Lung (tissue), 11 donors: ENCODE measurements at regions not wholly inside any gene's neighbourhood (a gene's known extent, or its start where the extent isn't known, plus 50 kb on each side); places are given as distances from the start of the nearest gene placed in this dataset.

ENCODE experiments used
- ATAC-seq: fragments of 200-7000 bp; cut with Tn5 transposase; one replicate; pipeline ENCODE4 v1.9.1; 2020; ENCODE audit warnings: moderate number of reproducible peaks; ENCODE audit not compliant: insufficient read depth, low FRiP score
- DNase-seq, 3 donors: peaks; one replicate each; pipeline ENCODE4 v3.0.0-alpha.2; 2013 to 2017
- H3K27ac ChIP-seq, 2 donors: one replicate each; pipeline ENCODE4 v1.5.1; 2013; ENCODE audit warnings: mild to moderate bottlenecking in 2 of 2, moderate library complexity in 2 of 2, control low read depth in 1 of 2, inconsistent platforms in 1 of 2, low read depth in 1 of 2, low read length in 1 of 2
- H3K27me3 ChIP-seq, 3 donors: one replicate each; pipeline ENCODE4 v1.5.1; 2013; ENCODE audit warnings: low read length in 2 of 3; ENCODE audit not compliant: control insufficient read depth in 3 of 3, insufficient read depth in 3 of 3
- H3K36me3 ChIP-seq, 4 donors: one replicate each; pipeline ENCODE4 v1.5.1; 2013; ENCODE audit warnings: low read length in 4 of 4, mild to moderate bottlenecking in 1 of 4, moderate library complexity in 1 of 4; ENCODE audit not compliant: control insufficient read depth in 4 of 4, insufficient read depth in 4 of 4
- H3K4me1 ChIP-seq, 5 donors: one replicate each; pipeline ENCODE4 v1.5.1; 2013; ENCODE audit warnings: low read length in 5 of 5, mild to moderate bottlenecking in 2 of 5, moderate library complexity in 1 of 5; ENCODE audit not compliant: control insufficient read depth in 5 of 5, insufficient read depth in 5 of 5
- H3K4me3 ChIP-seq: one replicate; pipeline ENCODE4 v1.5.1; 2013; ENCODE audit warnings: mild to moderate bottlenecking, control low read depth, moderate library complexity
- H3K9ac ChIP-seq, 2 donors: one replicate each; pipeline ENCODE4 v1.5.1; 2013; ENCODE audit warnings: low read length in 2 of 2, control low read depth in 1 of 2; ENCODE audit not compliant: insufficient read depth in 1 of 2
- H3K9me3 ChIP-seq, 4 donors: one replicate each; pipeline ENCODE4 v1.5.1; 2013; ENCODE audit warnings: low read length in 3 of 4, mild to moderate bottlenecking in 1 of 4, moderate library complexity in 1 of 4; ENCODE audit not compliant: control insufficient read depth in 4 of 4, insufficient read depth in 3 of 4
- WGBS, 2 donors: extraction: QIAGEN DNeasy Blood & Tissue Kit; methylation state at CpG; one replicate each; pipeline ENCODE4 v1.1.7; 2013; 5-methylcytosine and 5-hydroxymethylcytosine counted together
- TF ChIP-seq, protein P1 (sequence below): IDR thresholded peaks from 2 replicates; pipeline ENCODE4 v1.5.1; 2012; ENCODE audit warnings: mild to moderate bottlenecking; ENCODE audit errors: control extremely low read depth, extremely low read depth
- donor health status: control.
- donor health status: control.
- donor health status: Bipolar disorder and iron deficiency.
- donor health status: healthy.
- donor health status: DM: yes; HTN: yes; CAD: no.

DNA sequence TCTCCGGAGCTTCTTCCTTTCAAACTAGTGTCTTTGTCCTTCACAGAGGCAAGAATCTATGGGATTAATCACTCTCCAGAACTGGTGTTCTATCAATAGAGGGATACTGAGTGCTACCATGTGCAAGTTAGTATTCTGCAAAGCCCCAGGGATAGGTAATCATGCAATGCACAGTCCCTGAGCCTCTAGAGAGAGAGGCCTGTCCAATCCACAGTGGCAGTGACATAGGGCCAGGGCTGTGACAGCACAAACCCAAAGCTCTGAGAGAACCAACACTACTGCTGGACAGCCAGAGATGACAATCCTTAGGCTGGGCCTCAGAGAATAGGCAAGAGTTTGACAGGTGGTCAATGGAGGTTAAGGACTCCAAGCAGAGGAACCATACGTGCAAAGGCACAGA is 66.8 kb upstream of the USP47 start:
- H3K4me3 ChIP-seq: no peak overlapping the region
- no peaks in the 10 kb centered on the region for H3K27me3 ChIP-seq
- H3K9me3 ChIP-seq: no peaks in the 10 kb centered on the region
- 90 to 93% methylated on average over 2 of the region's 2 CpGs for WGBS, 2 donors
- H3K36me3 ChIP-seq: no peaks in the 10 kb centered on the region
- H3K9ac ChIP-seq: no peak overlapping the region
- ATAC-seq (no peak), DNase-seq (no peak)
- no peak overlapping the region for H3K27ac ChIP-seq
- H3K4me1 ChIP-seq: peaks cover 0 to 2% (median 0%) of the 10 kb centered on the region in 5 donors
- TF ChIP-seq, protein P1, sequence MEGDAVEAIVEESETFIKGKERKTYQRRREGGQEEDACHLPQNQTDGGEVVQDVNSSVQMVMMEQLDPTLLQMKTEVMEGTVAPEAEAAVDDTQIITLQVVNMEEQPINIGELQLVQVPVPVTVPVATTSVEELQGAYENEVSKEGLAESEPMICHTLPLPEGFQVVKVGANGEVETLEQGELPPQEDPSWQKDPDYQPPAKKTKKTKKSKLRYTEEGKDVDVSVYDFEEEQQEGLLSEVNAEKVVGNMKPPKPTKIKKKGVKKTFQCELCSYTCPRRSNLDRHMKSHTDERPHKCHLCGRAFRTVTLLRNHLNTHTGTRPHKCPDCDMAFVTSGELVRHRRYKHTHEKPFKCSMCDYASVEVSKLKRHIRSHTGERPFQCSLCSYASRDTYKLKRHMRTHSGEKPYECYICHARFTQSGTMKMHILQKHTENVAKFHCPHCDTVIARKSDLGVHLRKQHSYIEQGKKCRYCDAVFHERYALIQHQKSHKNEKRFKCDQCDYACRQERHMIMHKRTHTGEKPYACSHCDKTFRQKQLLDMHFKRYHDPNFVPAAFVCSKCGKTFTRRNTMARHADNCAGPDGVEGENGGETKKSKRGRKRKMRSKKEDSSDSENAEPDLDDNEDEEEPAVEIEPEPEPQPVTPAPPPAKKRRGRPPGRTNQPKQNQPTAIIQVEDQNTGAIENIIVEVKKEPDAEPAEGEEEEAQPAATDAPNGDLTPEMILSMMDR: no peak

DNA sequence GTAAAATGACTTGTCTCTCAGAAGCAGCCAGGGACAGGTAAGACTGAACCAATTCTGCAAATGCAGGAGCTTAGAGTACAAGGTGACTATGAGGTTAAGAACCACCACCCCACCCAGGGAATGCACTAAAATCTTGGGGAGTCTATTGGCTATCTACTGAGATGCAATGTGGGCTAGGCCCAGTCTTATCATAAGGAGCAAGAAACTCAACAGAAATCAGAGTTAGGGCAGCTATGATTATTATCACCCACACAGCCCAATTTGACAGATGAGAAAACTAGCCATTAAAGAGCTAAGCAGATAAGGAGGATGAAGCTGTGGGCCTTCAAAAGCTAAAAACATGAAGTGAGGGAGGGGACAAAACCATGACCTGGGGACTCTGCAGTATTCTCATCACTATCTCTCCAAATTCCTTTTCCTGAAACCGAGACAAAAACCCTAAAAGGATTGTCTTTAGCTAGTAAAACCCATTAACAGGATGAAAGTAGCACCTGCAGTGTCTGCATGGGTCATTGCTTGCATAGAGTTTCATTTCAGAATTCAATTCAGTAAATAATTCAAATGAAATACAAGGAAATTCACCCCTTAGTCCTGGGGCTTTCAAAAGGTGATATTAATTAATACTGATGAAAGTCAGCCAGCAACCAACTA is 68.8 kb upstream of the USP47 start:
- H3K27ac ChIP-seq: no peak overlapping the region
- H3K4me1 ChIP-seq: peaks cover 0 to 2% (median 0%) of the 10 kb centered on the region in 5 donors
- H3K9me3 ChIP-seq: peaks cover 0 to 2% (median 0%) of the 10 kb centered on the region in 4 donors
- TF ChIP-seq, protein P1: no peak
- WGBS, 2 donors: 86 to 96% methylated on average over 1 of the region's 1 CpG
- H3K9ac ChIP-seq: no peak overlapping the region
- DNase-seq: no peak
- no peak for ATAC-seq
- no peak overlapping the region for H3K4me3 ChIP-seq
- no peaks in the 10 kb centered on the region for H3K36me3 ChIP-seq
- no peaks in the 10 kb centered on the region for H3K27me3 ChIP-seq

DNA sequence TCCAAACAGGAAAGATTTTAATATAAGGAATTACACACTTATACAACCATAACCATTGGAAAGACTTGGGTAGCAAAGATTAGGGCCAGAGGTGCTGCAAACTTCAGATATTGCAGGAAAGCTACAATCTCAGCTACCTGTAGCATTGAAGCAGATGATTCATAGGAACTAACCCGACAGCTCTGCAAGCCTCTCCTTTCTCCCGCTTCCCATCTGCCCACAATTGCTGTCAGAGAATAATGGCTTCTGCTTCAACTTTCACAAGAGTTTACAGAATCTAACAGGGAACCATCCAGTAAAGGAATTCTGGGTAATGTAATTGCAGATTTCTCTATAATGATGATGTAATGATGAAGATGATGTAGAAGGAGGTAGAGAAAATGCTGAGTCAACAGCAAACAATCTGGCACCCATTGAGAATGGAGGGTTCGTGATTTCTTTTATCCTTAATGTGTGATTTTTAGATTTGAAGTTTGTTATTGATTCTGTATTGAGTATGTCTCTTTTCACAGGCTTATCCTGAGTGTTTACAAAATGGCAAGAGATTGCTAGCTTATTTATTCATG is 70.8 kb upstream of the USP47 start:
- no peaks in the 10 kb centered on the region for H3K27me3 ChIP-seq
- ATAC-seq: no peak
- DNase-seq: no peak
- no peak overlapping the region for H3K27ac ChIP-seq
- 82 to 92% methylated on average over 3 of the region's 3 CpGs for WGBS, 2 donors
- no peak overlapping the region for H3K9ac ChIP-seq
- TF ChIP-seq, protein P1: no peak
- no peak overlapping the region for H3K4me3 ChIP-seq
- H3K4me1 ChIP-seq: peaks cover 0 to 2% (median 0%) of the 10 kb centered on the region in 5 donors
- H3K36me3 ChIP-seq: no peaks in the 10 kb centered on the region
- peaks cover 0 to 2% (median 0%) of the 10 kb centered on the region in 4 donors for H3K9me3 ChIP-seq

DNA sequence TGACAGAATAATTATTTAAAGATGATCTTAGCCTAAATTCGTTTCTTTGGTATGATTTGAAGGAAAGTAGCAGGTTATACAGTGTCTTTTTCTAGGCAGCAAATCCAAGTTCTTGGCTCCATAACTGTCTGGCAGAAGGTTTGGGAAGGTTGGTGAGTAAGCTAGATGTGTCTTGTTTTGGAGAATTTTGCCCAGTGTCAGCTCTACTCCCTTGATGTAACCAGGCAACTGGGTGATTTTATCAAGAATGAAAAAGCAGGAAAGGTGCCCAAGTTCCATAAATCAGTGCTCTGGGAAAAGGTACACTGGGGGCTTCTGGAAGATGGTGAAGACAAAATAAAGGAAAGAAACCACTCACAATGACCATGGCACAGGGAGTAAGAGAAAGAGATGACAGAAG is 71.5 kb upstream of the USP47 start:
- Histone ChIP-seq H3K9me3 (peaks cover 0 to 2% (median 0%) of the 10 kb centered on the region in 4 donors), H3K9ac (no peak overlapping the region)

More for the DNA sequence above, 71.5 kb upstream of the USP47 start:
- Histone ChIP-seq H3K36me3 (no peaks in the 10 kb centered on the region), H3K4me1 (peaks cover 0 to 2% (median 0%) of the 10 kb centered on the region in 5 donors), H3K4me3 (no peak overlapping the region), H3K27ac (no peak overlapping the region), H3K27me3 (no peaks in the 10 kb centered on the region)
- DNase-seq (no peak), ATAC-seq (no peak)
- WGBS, 2 donors: 73 to 88% methylated on average over 1 of the region's 1 CpG
- TF ChIP-seq, protein P1: no peak
